KOPT-K1 (cell line): ENCODE measurements at regions not wholly inside any gene's neighbourhood (a gene's known extent, or its start where the extent isn't known, plus 50 kb on each side); places are given as distances from the start of the nearest gene placed in this dataset.

ENCODE experiments used
- H3K27ac ChIP-seq: fragments of 200-600 bp; sonication (generic); 2 replicates; pipeline ENCODE4 v1.5.1; 2016; ENCODE audit warnings: antibody characterized with exemption, mild to moderate bottlenecking, low read depth, low read length; ENCODE audit not compliant: poor library complexity, severe bottlenecking
- H3K36me3 ChIP-seq: fragments of 200-600 bp; sonication (generic); 2 replicates; pipeline ENCODE4 v1.5.1; 2017; ENCODE audit warnings: antibody characterized with exemption, mild to moderate bottlenecking, low read length, moderate library complexity; ENCODE audit not compliant: insufficient read depth
- H3K9me3 ChIP-seq: fragments of 200-600 bp; sonication (generic); 2 replicates; pipeline ENCODE4 v1.5.1; 2017; ENCODE audit warnings: antibody characterized with exemption, low read length, mild to moderate bottlenecking; ENCODE audit not compliant: insufficient read depth, poor library complexity, severe bottlenecking

DNA sequence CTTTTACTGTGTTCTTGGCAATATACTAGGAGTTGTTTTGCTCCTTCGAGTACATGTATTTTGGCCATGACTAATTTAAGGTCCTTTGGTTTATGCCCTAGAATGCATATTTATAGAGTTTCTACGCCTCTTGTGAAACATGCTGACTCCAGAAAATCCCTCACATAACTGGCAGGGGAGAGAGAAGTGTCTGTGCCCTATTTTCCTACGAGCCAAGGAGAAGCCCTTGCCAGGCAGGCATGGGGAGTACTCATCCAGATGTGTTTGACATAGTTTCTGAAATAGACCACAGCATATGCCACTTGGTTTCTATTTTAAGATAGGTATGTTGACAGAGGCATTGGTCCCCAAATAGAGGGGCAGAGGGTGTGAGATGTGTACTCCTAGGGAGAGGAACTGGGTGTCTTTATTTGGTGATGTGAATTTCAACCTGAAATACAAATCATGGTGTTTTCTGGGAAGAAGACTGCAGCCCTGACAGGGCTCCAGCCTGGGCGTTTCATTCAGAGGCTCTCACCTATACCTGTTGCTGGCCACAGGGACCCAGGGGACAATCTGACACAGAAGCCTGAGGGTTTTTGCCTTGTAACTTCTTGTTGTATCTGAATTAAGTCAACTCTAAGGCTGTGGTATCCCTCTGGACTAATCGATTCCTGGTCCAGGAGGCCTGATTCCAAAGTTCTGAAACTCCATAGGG lies 267.8 kb upstream of the C2CD4B start:
- no peaks in the 10 kb centered on the region for H3K9me3 ChIP-seq
- no peak overlapping the region for H3K27ac ChIP-seq
- no peaks in the 10 kb centered on the region for H3K36me3 ChIP-seq

DNA sequence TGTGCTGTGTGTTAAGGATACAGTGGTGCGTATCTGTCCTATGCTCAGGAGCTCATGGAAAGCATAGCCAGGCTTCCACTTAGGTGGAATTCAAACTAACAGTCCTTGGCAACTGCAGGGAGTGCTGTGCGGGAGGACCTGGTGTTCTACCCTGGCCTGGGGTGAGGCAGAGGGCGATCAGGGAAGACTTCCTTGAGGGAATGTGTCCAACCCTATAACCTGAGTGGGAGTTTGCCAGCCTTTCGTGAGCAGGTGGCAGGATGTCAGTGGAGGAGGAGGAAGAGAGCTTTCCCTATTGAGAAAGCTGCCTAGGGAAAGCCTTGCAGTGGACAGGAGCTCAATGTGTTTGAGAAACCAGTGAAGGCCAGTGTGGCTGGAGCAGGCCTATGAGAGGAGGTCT lies 271.1 kb upstream of the C2CD4B start:
- no peaks in the 10 kb centered on the region for H3K36me3 ChIP-seq
- no peak overlapping the region for H3K27ac ChIP-seq
- H3K9me3 ChIP-seq: no peaks in the 10 kb centered on the region

DNA sequence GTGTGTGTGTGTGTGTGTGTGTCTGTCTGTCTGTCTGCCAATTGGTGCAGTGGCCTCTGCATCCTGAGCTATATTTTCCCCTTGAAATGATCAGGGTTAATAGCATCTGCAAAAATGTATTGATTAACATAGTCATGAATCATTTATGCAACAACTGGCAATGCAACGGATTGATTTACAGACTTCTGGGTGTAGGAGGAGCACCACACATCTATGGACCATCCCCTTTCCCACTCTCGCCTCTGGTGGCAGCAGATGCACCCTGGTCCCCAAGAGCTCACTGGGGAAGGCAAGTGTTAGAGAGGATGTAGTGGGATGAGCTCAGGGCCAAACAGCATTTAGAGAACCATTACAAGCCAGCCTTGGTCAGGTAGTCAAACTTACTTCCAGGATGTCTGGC lies 272.7 kb upstream of the C2CD4B start:
- no peaks in the 10 kb centered on the region for H3K36me3 ChIP-seq
- no peaks in the 10 kb centered on the region for H3K9me3 ChIP-seq
- no peak overlapping the region for H3K27ac ChIP-seq

DNA sequence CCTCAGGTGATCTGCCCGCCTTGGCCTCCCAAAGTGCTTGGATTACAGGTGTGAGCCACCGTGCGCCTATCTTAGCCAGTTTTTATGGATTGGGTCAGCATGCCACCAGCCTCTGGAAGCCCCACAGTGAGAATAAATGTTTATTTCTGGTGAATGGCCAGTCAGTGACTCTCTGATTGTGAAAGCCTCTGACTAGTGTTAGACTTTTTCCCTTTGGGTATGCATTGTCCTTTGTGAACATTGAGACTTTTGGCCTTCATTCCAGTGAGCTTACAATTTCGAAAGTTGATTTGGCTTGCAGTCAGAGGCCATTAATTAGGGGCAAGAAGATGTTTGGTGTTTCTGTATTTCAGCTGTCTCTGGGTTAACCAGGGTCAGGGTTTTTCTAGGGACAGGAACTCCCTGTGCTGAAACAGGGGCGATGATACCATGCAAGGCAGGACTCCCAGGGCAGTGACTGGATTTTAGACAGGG lies 274.5 kb upstream of the C2CD4B start:
- Histone ChIP-seq H3K27ac (no peak overlapping the region), H3K36me3 (no peaks in the 10 kb centered on the region), H3K9me3 (no peaks in the 10 kb centered on the region)

DNA sequence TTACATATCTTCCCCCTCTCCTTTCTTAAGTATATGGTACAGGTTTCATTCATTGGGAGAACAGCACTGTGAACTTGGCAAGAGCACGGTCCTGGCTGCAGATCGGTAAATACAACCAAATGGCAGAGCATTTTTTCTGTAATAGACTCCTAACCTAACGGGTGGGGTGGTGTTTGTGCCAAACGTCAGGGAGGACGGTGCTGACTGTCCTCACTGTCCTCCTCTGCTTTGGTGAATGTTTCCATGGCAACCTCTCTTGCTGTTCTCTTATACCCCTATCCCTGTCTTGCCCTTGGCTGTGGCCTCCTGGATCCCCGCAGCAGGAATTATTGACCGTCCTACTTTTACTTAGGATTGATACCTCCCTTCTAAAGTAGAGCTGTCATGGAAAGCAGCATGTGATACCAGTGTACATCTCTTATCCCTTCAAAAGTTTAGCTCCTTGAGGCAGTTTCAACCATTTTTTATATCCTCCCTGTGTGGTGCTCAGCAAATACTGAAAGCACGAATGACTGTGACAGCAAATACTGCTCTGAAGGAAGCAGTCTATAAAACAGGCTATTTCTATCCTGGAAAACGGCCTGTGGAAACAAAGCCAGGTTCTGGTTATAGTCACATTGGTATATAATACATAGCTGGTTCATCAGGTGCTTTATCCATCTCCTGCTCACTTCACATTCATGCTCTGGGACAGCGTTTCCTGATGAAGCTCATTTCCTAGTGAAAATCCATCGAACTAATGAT lies 275.4 kb upstream of the C2CD4B start:
- Histone ChIP-seq H3K36me3 (no peaks in the 10 kb centered on the region), H3K27ac (no peak overlapping the region), H3K9me3 (no peaks in the 10 kb centered on the region)

DNA sequence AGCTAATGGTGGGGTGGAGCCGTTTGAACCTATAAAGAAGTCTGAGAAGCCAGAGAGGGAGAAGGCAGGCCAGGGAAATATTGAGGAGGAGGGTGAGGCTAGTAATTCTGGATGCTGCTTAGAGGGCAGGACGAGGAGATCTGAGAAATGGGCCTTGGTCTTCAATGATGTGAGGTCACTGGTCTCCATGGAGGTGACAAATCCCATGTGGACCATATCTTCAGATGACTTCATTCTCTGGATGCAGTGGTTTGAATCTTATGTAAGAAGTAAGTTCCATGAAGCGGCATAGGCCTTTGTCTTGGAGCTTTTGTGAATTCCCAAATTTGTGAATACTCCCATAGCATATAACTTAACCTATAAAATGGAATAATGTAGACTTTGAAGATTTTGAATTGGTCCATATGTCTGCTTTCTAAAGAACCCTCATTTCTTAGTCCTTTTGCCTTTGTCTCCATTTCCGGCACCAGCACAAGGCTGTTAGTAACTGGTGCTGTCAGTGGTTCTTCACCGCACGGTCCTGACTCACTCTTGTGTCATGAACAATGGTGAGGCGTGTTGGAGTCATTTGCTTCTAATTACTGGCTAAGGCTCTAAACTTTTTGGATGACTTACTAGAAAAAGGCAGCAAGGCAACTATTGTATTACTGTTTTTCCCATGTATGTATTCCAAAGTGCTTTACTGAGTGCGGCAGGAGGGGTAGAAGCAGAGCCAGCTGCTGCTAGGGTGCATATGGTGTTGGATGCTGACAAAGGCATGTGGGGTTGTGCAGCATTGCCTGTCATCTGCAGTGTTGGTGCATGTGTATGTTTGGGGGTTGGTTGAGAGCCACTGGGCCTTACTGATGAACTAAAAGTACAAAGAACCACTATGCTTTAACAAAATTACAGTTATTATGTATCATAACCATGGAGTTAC lies 279.3 kb upstream of the C2CD4B start:
- Histone ChIP-seq H3K36me3 (no peaks in the 10 kb centered on the region), H3K9me3 (no peaks in the 10 kb centered on the region), H3K27ac (no peak overlapping the region)

DNA sequence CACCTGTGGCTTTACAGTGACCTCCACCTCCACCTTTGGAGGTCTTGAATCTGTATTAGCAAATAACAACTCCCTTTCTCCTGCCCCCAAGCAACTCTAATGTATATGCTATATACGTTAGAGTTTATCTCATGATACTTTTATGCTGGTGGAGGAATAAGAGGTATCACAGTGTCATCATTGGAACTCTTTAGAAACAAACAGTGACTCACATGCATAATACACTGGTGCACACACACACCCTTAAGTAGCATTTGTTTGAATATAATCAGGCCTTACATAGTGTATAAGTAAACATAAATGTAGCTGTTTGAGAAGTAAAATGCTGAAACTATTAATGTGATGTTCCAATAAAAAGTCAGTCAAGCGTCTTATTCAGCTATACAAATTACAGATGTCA lies 280.2 kb upstream of the C2CD4B start:
- Histone ChIP-seq H3K27ac (no peak overlapping the region), H3K36me3 (no peaks in the 10 kb centered on the region)

DNA sequence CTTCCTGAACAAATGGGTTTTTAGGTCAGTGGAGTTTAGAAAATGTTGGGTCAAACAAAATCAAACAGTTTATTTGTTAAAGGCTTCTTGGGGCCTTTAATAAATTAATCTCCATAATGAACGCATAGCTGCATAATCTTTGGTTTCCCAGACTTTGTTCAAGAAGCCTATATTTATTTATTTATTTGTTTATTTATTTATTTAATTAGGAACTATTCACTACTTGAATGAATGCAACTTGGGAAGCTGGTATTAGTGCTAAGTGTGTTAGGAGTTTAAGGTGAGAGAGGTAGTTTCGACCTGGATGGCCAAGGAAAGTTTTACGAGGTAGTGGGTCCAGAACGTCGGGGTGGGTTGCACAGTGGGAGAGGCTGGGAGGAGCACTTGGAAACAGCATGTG lies 281.9 kb upstream of the C2CD4B start:
- Histone ChIP-seq H3K36me3 (no peaks in the 10 kb centered on the region), H3K27ac (no peak overlapping the region), H3K9me3 (no peaks in the 10 kb centered on the region)

More for the DNA sequence above, 280.2 kb upstream of the C2CD4B start:
- no peaks in the 10 kb centered on the region for H3K9me3 ChIP-seq

DNA sequence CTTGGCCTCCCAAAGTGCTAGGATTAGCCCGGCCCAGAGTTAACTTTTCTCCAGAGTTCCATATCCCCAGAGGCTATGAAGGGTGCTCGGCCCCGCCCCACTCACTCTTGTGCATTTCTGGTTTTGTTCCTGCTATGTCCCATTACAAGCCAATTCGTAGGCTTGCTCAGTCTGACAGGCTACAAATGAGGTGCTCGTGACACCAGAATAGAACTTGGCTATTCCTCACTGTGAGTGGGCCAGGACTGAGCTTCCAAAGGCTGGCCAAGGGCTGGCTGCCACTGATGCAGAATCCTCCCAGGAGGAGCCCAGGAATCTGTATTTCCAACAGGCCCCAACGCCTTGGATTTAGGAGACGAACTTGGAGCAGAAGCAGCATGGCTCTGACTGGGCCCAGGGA lies 282.7 kb upstream of the C2CD4B start:
- no peaks in the 10 kb centered on the region for H3K9me3 ChIP-seq
- H3K36me3 ChIP-seq: no peaks in the 10 kb centered on the region
- H3K27ac ChIP-seq: no peak overlapping the region

DNA sequence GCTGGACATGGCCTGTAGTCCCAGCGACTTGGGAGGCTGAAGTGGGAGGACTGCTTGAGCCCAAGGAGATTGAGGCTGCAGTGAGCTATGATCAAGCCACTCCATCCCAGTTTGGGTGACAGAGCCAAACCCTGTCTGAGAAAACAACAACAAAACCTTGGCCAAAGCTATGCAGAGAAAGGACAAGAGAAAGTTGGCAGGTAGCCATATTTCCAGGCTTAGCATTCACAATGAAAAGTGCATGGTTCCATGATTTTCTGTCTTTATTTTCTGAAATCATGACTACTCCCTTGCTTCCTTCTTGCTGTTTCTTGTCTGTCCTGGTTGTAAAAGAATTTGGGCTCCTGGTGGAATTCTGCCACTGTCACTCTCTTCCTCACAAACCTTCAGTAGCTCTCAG lies 284.6 kb upstream of the C2CD4B start:
- H3K36me3 ChIP-seq: no peaks in the 10 kb centered on the region
- H3K9me3 ChIP-seq: no peaks in the 10 kb centered on the region
- no peak overlapping the region for H3K27ac ChIP-seq

DNA sequence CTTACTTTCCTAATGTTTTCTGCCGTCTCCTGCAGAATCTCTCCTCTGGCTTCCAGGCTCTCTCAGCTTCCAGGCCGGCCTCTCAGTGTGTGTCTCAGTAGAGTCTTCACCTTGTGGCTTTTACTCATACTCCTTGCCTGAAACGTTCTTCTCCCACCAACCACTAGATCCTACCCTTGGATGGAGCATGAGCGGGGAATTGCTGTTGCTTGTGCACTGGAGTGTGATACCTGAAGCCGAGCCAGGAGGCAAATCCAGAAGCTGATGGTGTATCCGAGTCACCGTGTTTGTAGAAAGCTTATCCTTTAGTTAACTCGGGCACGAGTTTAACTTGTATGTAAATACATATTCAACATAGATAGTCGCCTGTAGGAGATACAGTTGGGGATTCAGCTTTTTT lies 285.0 kb upstream of the C2CD4B start:
- Histone ChIP-seq H3K36me3 (no peaks in the 10 kb centered on the region), H3K27ac (no peak overlapping the region), H3K9me3 (no peaks in the 10 kb centered on the region)

DNA sequence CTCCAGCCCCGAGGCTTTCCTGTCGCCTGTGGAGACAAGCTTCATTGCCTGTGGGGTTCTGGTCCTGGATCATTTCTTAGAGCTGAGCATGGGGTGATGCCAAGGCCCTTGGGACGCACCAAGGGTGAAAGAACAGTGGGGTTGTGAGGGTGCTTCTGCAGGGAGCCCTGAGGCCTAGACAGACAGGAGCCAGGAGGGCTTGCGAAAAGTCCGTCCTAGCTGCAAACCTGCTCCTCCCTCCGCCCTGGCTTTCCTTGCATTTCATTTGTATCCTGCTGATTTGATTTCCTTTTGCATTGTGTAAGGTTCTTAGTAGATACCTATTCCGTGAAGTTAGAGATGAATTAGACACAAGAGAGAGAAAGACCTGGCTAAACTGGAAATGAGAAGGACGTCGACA lies 286.9 kb upstream of the C2CD4B start:
- Histone ChIP-seq H3K27ac (no peak overlapping the region), H3K36me3 (no peaks in the 10 kb centered on the region), H3K9me3 (no peaks in the 10 kb centered on the region)

DNA sequence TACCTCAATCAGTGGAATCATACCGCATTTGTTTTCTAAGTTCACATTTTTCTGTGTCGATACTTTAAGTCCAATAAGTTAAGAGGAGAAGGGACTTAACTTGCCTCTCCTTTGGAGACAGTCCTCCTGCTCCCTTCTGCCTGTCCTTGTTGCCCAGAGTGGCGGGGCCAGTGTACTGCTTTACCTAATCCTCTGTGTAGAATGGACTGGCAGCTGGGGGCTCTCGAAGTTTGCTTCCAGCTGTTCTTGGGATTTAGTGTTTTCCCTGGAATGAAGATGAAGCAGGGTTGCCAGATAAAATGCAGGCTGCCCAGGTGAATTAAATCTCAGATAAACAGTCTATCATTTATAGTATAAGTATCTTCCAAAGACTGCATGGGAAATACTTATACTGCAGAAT lies 287.6 kb upstream of the C2CD4B start:
- Histone ChIP-seq H3K36me3 (no peaks in the 10 kb centered on the region), H3K27ac (no peak overlapping the region), H3K9me3 (no peaks in the 10 kb centered on the region)

DNA sequence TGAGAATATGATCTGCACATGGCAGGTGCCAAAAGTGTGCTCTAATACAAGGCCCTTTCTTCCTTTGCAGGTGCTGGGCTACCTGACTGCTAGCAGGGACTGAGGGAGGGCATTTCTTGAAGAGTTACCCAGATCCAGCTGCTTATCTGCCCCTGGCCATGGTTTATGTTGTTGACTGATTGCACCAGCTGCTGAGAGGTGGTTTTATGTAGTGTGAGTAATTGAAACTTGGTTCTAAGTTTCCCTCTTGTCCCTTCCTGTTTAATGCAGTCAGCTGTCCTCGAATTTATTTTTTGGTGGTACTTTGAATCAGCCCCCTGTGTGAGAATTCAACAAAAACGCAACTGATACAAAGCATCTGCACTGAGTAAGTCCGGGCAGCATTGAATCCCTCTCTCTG lies 288.3 kb upstream of the C2CD4B start:
- Histone ChIP-seq H3K36me3 (no peaks in the 10 kb centered on the region), H3K9me3 (no peaks in the 10 kb centered on the region), H3K27ac (no peak overlapping the region)

DNA sequence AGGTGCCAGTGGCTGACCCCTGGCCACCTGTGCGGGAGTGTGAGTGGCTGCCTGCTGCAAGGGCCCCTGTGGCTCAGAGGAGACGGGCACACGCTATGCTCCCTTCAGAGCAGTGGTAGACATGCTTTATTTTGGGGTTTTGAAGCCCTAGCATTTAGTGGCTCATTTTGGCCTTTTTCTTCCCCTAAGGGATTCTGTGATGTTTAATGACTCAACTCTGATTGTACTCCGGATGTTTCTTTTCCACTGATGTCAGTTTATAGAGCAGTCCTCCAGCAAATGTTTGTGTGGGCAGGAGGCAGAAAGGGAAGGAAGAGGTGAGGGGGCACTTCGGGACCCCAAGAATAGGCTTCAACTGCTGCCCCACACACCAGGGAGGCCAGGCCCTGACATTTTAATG lies 288.9 kb upstream of the C2CD4B start:
- Histone ChIP-seq H3K9me3 (no peaks in the 10 kb centered on the region), H3K36me3 (no peaks in the 10 kb centered on the region), H3K27ac (no peak overlapping the region)
